ENCODE measurements at regions not wholly inside any gene's neighbourhood (a gene's known extent, or its start where the extent isn't known, plus 50 kb on each side); places are given as distances from the start of the nearest gene placed in this dataset.

DNA sequence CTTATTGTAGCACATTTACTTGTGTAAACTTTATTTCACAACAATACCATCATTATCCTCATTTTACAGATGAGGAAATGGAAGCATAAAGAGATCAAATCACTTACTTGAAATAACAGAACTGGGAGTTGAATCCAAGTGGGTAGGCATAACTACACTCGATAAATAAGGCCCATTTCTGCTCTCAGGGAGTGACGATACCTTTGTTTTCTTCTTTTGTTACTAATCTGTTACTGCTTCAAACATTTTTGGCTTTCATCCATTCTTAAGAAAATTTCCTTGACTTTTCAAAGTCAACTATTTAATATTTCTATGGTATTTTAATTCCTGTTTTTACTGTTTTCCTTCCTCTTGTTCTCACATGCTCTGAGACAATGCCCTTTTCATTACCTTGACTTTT is 201.6 kb downstream of the ATP23 start:
- Histone ChIP-seq H3K36me3 (ENCODE audit: control insufficient read depth, insufficient read depth, low read length) (no peaks in the 10 kb centered on the region), H3K27me3 (ENCODE audit: control insufficient read depth, insufficient read depth, low read length) (no peaks in the 10 kb centered on the region), H3K4me1 (ENCODE audit: control insufficient read depth, insufficient read depth, low read length) (no peaks in the 10 kb centered on the region), H3K4me3 (ENCODE audit: low read length) (no peak overlapping the region), H3K9me3 (ENCODE audit: control insufficient read depth, insufficient read depth, low read length) (no peaks in the 10 kb centered on the region), H3K27ac (ENCODE audit: low read length) (no peak overlapping the region)
- no peaks in the 10 kb centered on the region for H3K4me1 Mint-ChIP-seq
- no peak for DNase-seq
- peaks cover 2 to 8% of the 10 kb centered on the region in 2 donors for H3K9me3 Mint-ChIP-seq
- intact Hi-C loops (cut with micrococcal nuclease) = no loop called here
- WGBS (ENCODE audit: insufficient coverage) = 94% methylated on average over 2 of the region's 2 CpGs
- no peaks in the 10 kb centered on the region for H3K36me3 Mint-ChIP-seq
- no peak for ATAC-seq
- TF ChIP-seq CTCF (IDR thresholded peaks at IDR 0.05) = no peak
- H3K27ac Mint-ChIP-seq = no peak overlapping the region
- no peak overlapping the region for H3K4me3 Mint-ChIP-seq
- peaks cover 0 to 11% of the 10 kb centered on the region in 2 donors for H3K27me3 Mint-ChIP-seq (ENCODE audit: low read depth in 2 of 2)

- peaks cover 0 to 9% of the 10 kb centered on the region in 2 donors for H3K27me3 Mint-ChIP-seq (ENCODE audit: low read depth in 2 of 2)
- WGBS (ENCODE audit: insufficient coverage) = 82% methylated on average over 6 of the region's 6 CpGs
- intact Hi-C loops (cut with micrococcal nuclease) = no loop called here
- Histone ChIP-seq H3K27ac (ENCODE audit: low read length) (no peak overlapping the region), H3K4me3 (ENCODE audit: low read length) (no peak overlapping the region), H3K9me3 (ENCODE audit: control insufficient read depth, insufficient read depth, low read length) (no peaks in the 10 kb centered on the region), H3K27me3 (ENCODE audit: control insufficient read depth, insufficient read depth, low read length) (no peaks in the 10 kb centered on the region), H3K4me1 (ENCODE audit: control insufficient read depth, insufficient read depth, low read length) (no peaks in the 10 kb centered on the region), H3K36me3 (ENCODE audit: control insufficient read depth, insufficient read depth, low read length) (no peaks in the 10 kb centered on the region)
- peaks cover 2 to 8% of the 10 kb centered on the region in 2 donors for H3K9me3 Mint-ChIP-seq
- H3K4me1 Mint-ChIP-seq = no peaks in the 10 kb centered on the region
- no peak overlapping the region for H3K27ac Mint-ChIP-seq
- ATAC-seq = no peak
- no peak for DNase-seq
- no peak overlapping the region for H3K4me3 Mint-ChIP-seq
- no peak for TF ChIP-seq CTCF (IDR thresholded peaks at IDR 0.05)
- H3K36me3 Mint-ChIP-seq = no peaks in the 10 kb centered on the region
These were observed 202.2 kb downstream of the ATP23 start for GRCh38 chr12:58143498-58143995.

GRCh38 chr12:58148405-58148804 is 207.0 kb downstream of the ATP23 start:
- H3K27ac Mint-ChIP-seq = no peak overlapping the region
- no peaks in the 10 kb centered on the region for H3K36me3 Mint-ChIP-seq

More at GRCh38 chr12:58148405-58148804, 207.0 kb downstream of the ATP23 start:
- Histone ChIP-seq H3K36me3 (ENCODE audit: control insufficient read depth, insufficient read depth, low read length) (no peaks in the 10 kb centered on the region), H3K27me3 (ENCODE audit: control insufficient read depth, insufficient read depth, low read length) (no peaks in the 10 kb centered on the region), H3K9me3 (ENCODE audit: control insufficient read depth, insufficient read depth, low read length) (no peaks in the 10 kb centered on the region), H3K4me3 (ENCODE audit: low read length) (no peak overlapping the region), H3K4me1 (ENCODE audit: control insufficient read depth, insufficient read depth, low read length) (no peaks in the 10 kb centered on the region), H3K27ac (ENCODE audit: low read length) (no peak overlapping the region)
- DNase-seq (no peak), ATAC-seq (no peak)
- no peak for TF ChIP-seq CTCF (IDR thresholded peaks at IDR 0.05)
- Mint-ChIP-seq H3K9me3 (peaks cover 7 to 8% of the 10 kb centered on the region in 2 donors), H3K4me1 (no peaks in the 10 kb centered on the region), H3K4me3 (no peak overlapping the region), H3K27me3 (ENCODE audit: low read depth in 2 of 2) (peaks cover 0 to 8% of the 10 kb centered on the region in 2 donors)
- intact Hi-C loops (cut with micrococcal nuclease) = no loop called here

All from natural killer cell (primary cell).